HL-60 (cell line): ENCODE measurements at regions not wholly inside any gene's neighbourhood (a gene's known extent, or its start where the extent isn't known, plus 50 kb on each side); places are given as distances from the start of the nearest gene placed in this dataset.

Source experiments
- POLR2AphosphoS5 ChIP-seq: IDR thresholded peaks from 2 replicates; pipeline ENCODE4 v1.6.1; 2012; ENCODE audit warnings: low read depth
- TF ChIP-seq, protein P1 (sequence below): IDR thresholded peaks from one replicate; pipeline ENCODE4 v1.5.1; 2011; ENCODE audit warnings: low read length, control low read depth, inconsistent platforms; ENCODE audit not compliant: insufficient read depth

DNA sequence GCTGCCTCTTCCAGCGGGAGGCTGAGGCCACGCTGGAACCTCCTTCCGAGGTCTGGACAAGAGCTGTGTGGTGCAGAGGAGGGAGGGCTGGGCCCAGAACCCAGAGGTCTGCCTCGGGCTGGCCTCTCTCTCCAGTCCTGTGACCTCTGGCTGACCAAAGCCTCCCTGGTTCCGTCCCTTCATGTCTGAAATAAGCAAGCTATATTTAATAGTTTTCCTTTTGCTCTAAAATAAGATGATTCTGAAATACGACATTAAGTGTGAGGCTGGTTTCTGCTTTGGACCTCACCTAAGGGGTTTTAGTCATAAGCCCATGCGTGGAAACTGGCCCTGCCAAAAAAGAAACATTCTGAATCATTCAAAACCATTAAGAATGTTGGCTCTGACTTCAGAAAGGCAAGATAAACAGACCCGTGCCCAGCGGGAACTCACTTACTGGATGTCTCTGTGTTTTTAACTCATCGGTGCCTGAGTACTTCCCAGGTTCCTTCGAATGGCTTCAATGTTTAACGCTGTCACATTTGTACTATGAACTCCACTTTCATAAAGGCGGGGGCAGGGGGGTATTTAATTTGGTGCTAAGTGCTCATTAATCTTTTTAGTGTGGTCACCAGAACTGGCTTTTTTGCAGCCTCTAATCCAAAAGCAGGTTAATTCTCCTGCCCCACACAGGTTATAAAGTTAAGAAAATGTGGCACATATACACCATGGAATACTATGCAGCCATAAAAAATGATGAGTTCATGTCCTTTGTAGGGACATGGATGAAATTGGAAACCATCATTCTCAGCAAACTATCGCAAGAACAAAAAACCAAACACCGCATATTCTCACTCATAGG, 157.5 kb upstream of the KLF14 start:
- no peak for TF ChIP-seq POLR2AphosphoS5
- TF ChIP-seq, protein P1, sequence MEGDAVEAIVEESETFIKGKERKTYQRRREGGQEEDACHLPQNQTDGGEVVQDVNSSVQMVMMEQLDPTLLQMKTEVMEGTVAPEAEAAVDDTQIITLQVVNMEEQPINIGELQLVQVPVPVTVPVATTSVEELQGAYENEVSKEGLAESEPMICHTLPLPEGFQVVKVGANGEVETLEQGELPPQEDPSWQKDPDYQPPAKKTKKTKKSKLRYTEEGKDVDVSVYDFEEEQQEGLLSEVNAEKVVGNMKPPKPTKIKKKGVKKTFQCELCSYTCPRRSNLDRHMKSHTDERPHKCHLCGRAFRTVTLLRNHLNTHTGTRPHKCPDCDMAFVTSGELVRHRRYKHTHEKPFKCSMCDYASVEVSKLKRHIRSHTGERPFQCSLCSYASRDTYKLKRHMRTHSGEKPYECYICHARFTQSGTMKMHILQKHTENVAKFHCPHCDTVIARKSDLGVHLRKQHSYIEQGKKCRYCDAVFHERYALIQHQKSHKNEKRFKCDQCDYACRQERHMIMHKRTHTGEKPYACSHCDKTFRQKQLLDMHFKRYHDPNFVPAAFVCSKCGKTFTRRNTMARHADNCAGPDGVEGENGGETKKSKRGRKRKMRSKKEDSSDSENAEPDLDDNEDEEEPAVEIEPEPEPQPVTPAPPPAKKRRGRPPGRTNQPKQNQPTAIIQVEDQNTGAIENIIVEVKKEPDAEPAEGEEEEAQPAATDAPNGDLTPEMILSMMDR = no peak
